Astrocyte (in vitro differentiated cells and primary cell): ENCODE measurements at regions not wholly inside any gene's neighbourhood (a gene's known extent, or its start where the extent isn't known, plus 50 kb on each side); places are given as distances from the start of the nearest gene placed in this dataset.

ENCODE experiments used
- DNase-seq: peaks from one replicate; pipeline ENCODE4 v3.0.0-alpha.2; 2010; ENCODE audit warnings: low read depth
- FAIRE-seq: peaks from 2 replicates; lab custom pipeline; 2011; peaks lifted over from hg19 to GRCh38; lab: Jason Lieb, UNC
- H2AFZ ChIP-seq: 2 replicates; pipeline ENCODE4 v1.6.0; 2012; ENCODE audit warnings: low read depth, low read length, inconsistent platforms
- H3K27ac ChIP-seq: 2 replicates; pipeline ENCODE4 v1.5.1; 2011; ENCODE audit warnings: low read depth, low read length, inconsistent platforms
- H3K27me3 ChIP-seq: 2 replicates; pipeline ENCODE4 v1.6.0; 2011; ENCODE audit warnings: low read length, inconsistent platforms; ENCODE audit not compliant: insufficient read depth
- H3K36me3 ChIP-seq: 2 replicates; pipeline ENCODE4 v1.5.1; 2011; ENCODE audit warnings: low read length, inconsistent platforms; ENCODE audit not compliant: insufficient read depth
- H3K4me1 ChIP-seq: 2 replicates; pipeline ENCODE4 v1.5.1; 2011; ENCODE audit warnings: low read length, inconsistent platforms; ENCODE audit not compliant: insufficient read depth
- H3K4me2 ChIP-seq: 2 replicates; pipeline ENCODE4 v1.6.0; 2012; ENCODE audit warnings: low read length, inconsistent platforms
- H3K4me3 ChIP-seq: 2 replicates; pipeline ENCODE4 v1.5.1; 2011; ENCODE audit warnings: low read depth, mild to moderate bottlenecking, low read length, inconsistent platforms; ENCODE audit not compliant: insufficient read depth
- H3K79me2 ChIP-seq: 2 replicates; pipeline ENCODE4 v1.6.0; 2012; ENCODE audit warnings: mild to moderate bottlenecking, low read length, inconsistent platforms; ENCODE audit not compliant: insufficient read depth
- H3K9ac ChIP-seq: 2 replicates; pipeline ENCODE4 v1.6.0; 2012; ENCODE audit warnings: mild to moderate bottlenecking, low read length, inconsistent platforms
- H3K9me3 ChIP-seq: 2 replicates; pipeline ENCODE4 v1.5.1; 2012; ENCODE audit warnings: low read depth, mild to moderate bottlenecking, low read length, inconsistent platforms; ENCODE audit not compliant: insufficient read depth
- H4K20me1 ChIP-seq: 2 replicates; pipeline ENCODE4 v1.6.0; 2012; ENCODE audit warnings: low read length, inconsistent platforms; ENCODE audit not compliant: insufficient read depth
- H3K27ac Mint-ChIP-seq: one replicate; pipeline ENCODE4 v1.8.0; 2021; ENCODE audit warnings: mild to moderate bottlenecking, mixed read lengths; ENCODE audit not compliant: unreplicated experiment
- H3K27me3 Mint-ChIP-seq: one replicate; pipeline ENCODE4 v1.8.0; 2021; ENCODE audit warnings: low read depth, mixed read lengths; ENCODE audit not compliant: unreplicated experiment
- H3K36me3 Mint-ChIP-seq: one replicate; pipeline ENCODE4 v1.8.0; 2021; ENCODE audit warnings: low read depth, mixed read lengths; ENCODE audit not compliant: unreplicated experiment
- H3K4me1 Mint-ChIP-seq: one replicate; pipeline ENCODE4 v1.8.0; 2021; ENCODE audit warnings: low read depth, mixed read lengths; ENCODE audit not compliant: unreplicated experiment
- H3K4me3 Mint-ChIP-seq: one replicate; pipeline ENCODE4 v1.8.0; 2021; ENCODE audit warnings: mild to moderate bottlenecking, moderate library complexity, mixed read lengths; ENCODE audit not compliant: unreplicated experiment
- H3K9me3 Mint-ChIP-seq: one replicate; pipeline ENCODE4 v1.8.0; 2021; ENCODE audit warnings: mild to moderate bottlenecking, mixed read lengths; ENCODE audit not compliant: unreplicated experiment
- CTCF ChIP-seq: IDR thresholded peaks from 2 replicates; pipeline ENCODE4 v1.5.1; 2011; ENCODE audit warnings: low read depth, mild to moderate bottlenecking, inconsistent platforms, low read length, moderate library complexity; ENCODE audit not compliant: insufficient read depth
- EZH2 ChIP-seq: IDR thresholded peaks from 2 replicates; pipeline ENCODE4 v1.6.1; 2012; ENCODE audit warnings: mild to moderate bottlenecking, low read length, inconsistent platforms; ENCODE audit not compliant: insufficient read depth

- Histone ChIP-seq H3K79me2 (no peaks in the 10 kb centered on the region), H3K4me3 (no peak overlapping the region), H3K27ac (no peak overlapping the region), H3K4me2 (no peak overlapping the region), H2AFZ (no peak overlapping the region), H4K20me1 (no peaks in the 10 kb centered on the region), H3K27me3 (no peaks in the 10 kb centered on the region), H3K9ac (no peak overlapping the region), H3K36me3 (no peaks in the 10 kb centered on the region), H3K9me3 (peaks cover 4% of the 10 kb centered on the region), H3K4me1 (no peaks in the 10 kb centered on the region)
- Mint-ChIP-seq H3K27me3 (peaks cover 5% of the 10 kb centered on the region), H3K9me3 (peaks cover 3% of the 10 kb centered on the region), H3K4me3 (no peak overlapping the region), H3K4me1 (no peaks in the 10 kb centered on the region), H3K36me3 (no peaks in the 10 kb centered on the region), H3K27ac (no peak overlapping the region)
- FAIRE-seq (no peak), DNase-seq (no peak)
- TF ChIP-seq CTCF (no peak), EZH2 (no peak)
These were observed 309.6 kb downstream of the PRDM2 start for GRCh38 chr1:14009582-14009981.

GRCh38 chr1:14010476-14010875 lies 310.5 kb downstream of the PRDM2 start:
- H3K27ac ChIP-seq: no peak overlapping the region
- Mint-ChIP-seq H3K9me3 (peaks cover 3% of the 10 kb centered on the region), H3K36me3 (no peaks in the 10 kb centered on the region)

More at GRCh38 chr1:14010476-14010875, 310.5 kb downstream of the PRDM2 start:
- no peak for FAIRE-seq
- no peaks in the 10 kb centered on the region for H3K4me1 ChIP-seq
- no peak overlapping the region for H3K9ac ChIP-seq
- TF ChIP-seq CTCF (no peak), EZH2 (no peak)
- H4K20me1 ChIP-seq: no peaks in the 10 kb centered on the region
- H3K79me2 ChIP-seq: no peaks in the 10 kb centered on the region
- DNase-seq: no peak
- H2AFZ ChIP-seq: no peak overlapping the region
- H3K36me3 ChIP-seq: no peaks in the 10 kb centered on the region
- no peak overlapping the region for H3K4me3 Mint-ChIP-seq
- no peaks in the 10 kb centered on the region for H3K4me1 Mint-ChIP-seq
- H3K4me3 ChIP-seq: no peak overlapping the region
- H3K27me3 Mint-ChIP-seq: peaks cover 5% of the 10 kb centered on the region
- no peak overlapping the region for H3K4me2 ChIP-seq
- H3K27ac Mint-ChIP-seq: no peak overlapping the region
- H3K27me3 ChIP-seq: no peaks in the 10 kb centered on the region
- H3K9me3 ChIP-seq: peaks cover 4% of the 10 kb centered on the region
